Activated naive CD8-positive, alpha-beta T cell treated with anti-CD3 and anti-CD28 coated beads, Interleukin-2, amount 10 ng/mL, durations not matched to agents 7 days and 5 days (primary cell): ENCODE measurements at regions not wholly inside any gene's neighbourhood (a gene's known extent, or its start where the extent isn't known, plus 50 kb on each side); places are given as distances from the start of the nearest gene placed in this dataset.

Experiments
- ATAC-seq: fragments of 150-1000 bp; cut with Tn5 transposase; one replicate; pipeline ENCODE4 v1.10.0; 2021; ENCODE audit warnings: low read depth, moderate library complexity
- POLR2A ChIA-PET: fragments of 350-600 bp; sonication (Branson Sonifier 250); formaldehyde crosslinking; loops from one replicate; lab custom pipeline; 2021; ENCODE audit warnings: antibody characterized with exemption; lab: Charles Lee
- DNase-seq: peaks from one replicate; pipeline ENCODE4 v3.0.0; 2021
- H3K27ac Mint-ChIP-seq: one replicate; pipeline ENCODE4 v1.8.0; 2022; ENCODE audit warnings: mild to moderate bottlenecking, mixed read lengths
- H3K27me3 Mint-ChIP-seq: one replicate; pipeline ENCODE4 v1.8.0; 2022; ENCODE audit warnings: mild to moderate bottlenecking, moderate library complexity, mixed read lengths
- H3K36me3 Mint-ChIP-seq: one replicate; pipeline ENCODE4 v1.8.0; 2021; ENCODE audit warnings: mild to moderate bottlenecking, mixed read lengths
- H3K4me1 Mint-ChIP-seq: one replicate; pipeline ENCODE4 v1.8.0; 2021; ENCODE audit warnings: mixed read lengths
- H3K4me3 Mint-ChIP-seq: one replicate; pipeline ENCODE4 v1.8.0; 2022; ENCODE audit warnings: mild to moderate bottlenecking, moderate library complexity, mixed read lengths
- H3K9me3 Mint-ChIP-seq: one replicate; pipeline ENCODE4 v1.8.0; 2021; ENCODE audit warnings: mixed read lengths

DNA sequence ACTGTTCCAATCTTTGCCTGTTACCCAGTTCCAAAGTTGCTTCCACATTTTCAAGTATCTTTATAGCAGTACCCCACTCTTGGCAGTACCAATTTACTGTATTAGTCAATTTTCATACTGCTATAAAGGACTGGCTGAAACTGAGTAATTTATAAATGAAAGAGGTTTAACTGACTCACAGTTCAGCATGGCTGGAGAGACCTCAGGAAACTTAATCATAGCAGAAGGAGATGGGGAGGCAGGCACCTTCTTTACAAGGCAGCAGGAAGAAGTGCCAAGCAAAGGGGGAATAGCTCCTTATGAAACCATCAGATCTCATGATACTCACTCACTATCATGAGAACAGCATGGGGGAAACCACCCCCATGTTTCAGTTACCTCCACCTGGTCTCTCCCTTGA lies 215.0 kb downstream of the SNAPC1 start:
- no peak overlapping the region for H3K4me3 Mint-ChIP-seq
- no peaks in the 10 kb centered on the region for H3K36me3 Mint-ChIP-seq
- no peaks in the 10 kb centered on the region for H3K9me3 Mint-ChIP-seq
- H3K27me3 Mint-ChIP-seq = peaks cover 6% of the 10 kb centered on the region
- POLR2A ChIA-PET = no interaction called here
- H3K27ac Mint-ChIP-seq = no peak overlapping the region
- H3K4me1 Mint-ChIP-seq = no peaks in the 10 kb centered on the region
- DNase-seq = no peak
- no peak for ATAC-seq

- ATAC-seq = no peak
- no peaks in the 10 kb centered on the region for H3K27me3 Mint-ChIP-seq
- H3K27ac Mint-ChIP-seq = no peak overlapping the region
- H3K36me3 Mint-ChIP-seq = no peaks in the 10 kb centered on the region
- POLR2A ChIA-PET = no interaction called here
- H3K4me3 Mint-ChIP-seq = no peak overlapping the region
- no peak for DNase-seq
- H3K9me3 Mint-ChIP-seq = no peaks in the 10 kb centered on the region
- no peaks in the 10 kb centered on the region for H3K4me1 Mint-ChIP-seq
Measured at GRCh38 chr14:61988240-61988639, 226.0 kb downstream of the SNAPC1 start.

- peaks cover 2% of the 10 kb centered on the region for H3K27me3 Mint-ChIP-seq
- H3K36me3 Mint-ChIP-seq = no peaks in the 10 kb centered on the region
- no peaks in the 10 kb centered on the region for H3K9me3 Mint-ChIP-seq
- no peaks in the 10 kb centered on the region for H3K4me1 Mint-ChIP-seq
- ATAC-seq (no peak), DNase-seq (no peak)
- H3K4me3 Mint-ChIP-seq = no peak overlapping the region
- POLR2A ChIA-PET = no interaction called here
- no peak overlapping the region for H3K27ac Mint-ChIP-seq
Measured at GRCh38 chr14:61992139-61992538, 229.9 kb downstream of the SNAPC1 start.

DNA sequence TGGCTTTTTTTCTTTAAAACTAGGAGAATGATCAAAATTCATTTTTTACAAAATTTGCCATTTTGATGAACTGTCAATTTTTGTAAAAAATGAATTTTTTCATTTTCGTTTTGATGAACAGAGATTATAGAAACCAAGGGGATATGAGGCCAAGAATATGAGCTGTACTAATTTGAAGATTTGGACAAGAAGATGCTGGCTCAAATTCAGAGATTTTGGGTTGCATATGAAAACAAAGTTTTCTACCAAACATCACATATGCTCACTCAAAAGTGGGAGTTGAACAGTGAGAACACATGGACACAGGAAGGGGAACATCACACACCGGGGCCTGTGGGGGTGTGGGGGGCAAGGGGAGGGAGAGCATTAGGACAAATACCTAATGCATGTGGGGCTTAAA lies 230.7 kb downstream of the SNAPC1 start:
- Mint-ChIP-seq H3K9me3 (no peaks in the 10 kb centered on the region), H3K4me3 (no peak overlapping the region), H3K4me1 (no peaks in the 10 kb centered on the region), H3K36me3 (no peaks in the 10 kb centered on the region), H3K27me3 (peaks cover 2% of the 10 kb centered on the region), H3K27ac (no peak overlapping the region)
- ATAC-seq (no peak), DNase-seq (no peak)
- POLR2A ChIA-PET = no interaction called here

DNA sequence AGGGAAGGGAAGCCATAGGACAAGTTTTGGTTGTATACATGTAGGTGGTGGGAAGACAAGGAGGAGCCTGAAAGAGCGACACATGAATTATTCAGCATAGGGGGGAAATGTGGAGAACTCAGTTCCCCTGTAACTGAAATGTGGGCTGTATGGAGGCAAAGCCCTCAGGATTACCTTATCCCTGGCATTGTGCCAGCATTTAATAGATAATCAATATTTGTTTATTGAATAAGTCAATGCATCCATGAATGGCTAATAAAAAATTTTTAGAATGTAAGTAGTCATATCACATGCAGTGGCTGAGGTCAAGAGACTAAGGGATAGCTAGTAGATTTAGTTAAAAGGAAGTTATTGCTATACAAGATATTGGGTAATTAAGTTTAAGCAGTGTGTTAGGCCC lies 232.4 kb downstream of the SNAPC1 start:
- no peak for ATAC-seq
- no peak for DNase-seq
- Mint-ChIP-seq H3K27ac (no peak overlapping the region), H3K9me3 (no peaks in the 10 kb centered on the region), H3K27me3 (peaks cover 11% of the 10 kb centered on the region), H3K4me3 (no peak overlapping the region), H3K4me1 (no peaks in the 10 kb centered on the region), H3K36me3 (no peaks in the 10 kb centered on the region)
- POLR2A ChIA-PET = no interaction called here

DNA sequence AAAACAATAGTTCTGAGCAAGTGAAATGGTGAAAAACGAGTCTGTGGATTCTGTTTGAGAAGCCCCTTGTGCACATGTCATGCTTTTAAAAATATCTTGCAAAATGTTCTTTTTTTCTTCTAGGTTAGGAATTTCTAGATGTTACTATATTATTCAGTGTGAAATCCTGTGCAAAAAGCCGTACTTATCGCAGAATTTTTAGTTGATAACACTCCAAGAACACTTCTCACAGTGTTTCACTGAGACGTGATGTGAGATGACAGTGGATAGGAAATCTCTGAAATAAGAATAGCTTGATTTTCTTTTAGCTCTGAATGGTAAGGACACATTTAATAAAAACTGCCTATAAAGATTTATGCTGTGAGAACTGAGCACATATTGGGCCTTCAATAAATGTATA lies 234.5 kb downstream of the SNAPC1 start:
- H3K27me3 Mint-ChIP-seq = peaks cover 11% of the 10 kb centered on the region
- H3K9me3 Mint-ChIP-seq = no peaks in the 10 kb centered on the region
- DNase-seq (no peak), ATAC-seq (no peak)
- no peaks in the 10 kb centered on the region for H3K4me1 Mint-ChIP-seq
- H3K4me3 Mint-ChIP-seq = no peak overlapping the region
- POLR2A ChIA-PET = no interaction called here
- no peak overlapping the region for H3K27ac Mint-ChIP-seq
- H3K36me3 Mint-ChIP-seq = no peaks in the 10 kb centered on the region

DNA sequence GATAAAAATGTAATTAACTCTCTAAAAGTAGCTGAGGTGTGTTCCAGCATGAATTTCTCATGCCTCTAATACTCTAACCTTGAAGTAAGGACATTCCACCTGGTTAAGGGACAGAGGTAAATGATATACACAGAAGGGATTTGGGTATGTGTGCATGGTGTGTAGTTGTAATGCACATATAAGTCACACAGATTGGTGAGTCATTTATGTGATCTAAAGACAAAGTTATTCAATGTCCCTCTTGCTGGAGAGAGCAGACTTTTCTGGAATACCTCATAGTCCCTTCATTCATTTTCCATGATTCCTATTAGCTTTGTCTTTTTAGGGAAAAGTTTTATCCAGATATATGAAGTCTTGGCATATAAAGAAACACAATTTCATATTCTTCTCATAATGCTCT lies 234.9 kb downstream of the SNAPC1 start:
- H3K4me1 Mint-ChIP-seq = no peaks in the 10 kb centered on the region
- peaks cover 2% of the 10 kb centered on the region for H3K9me3 Mint-ChIP-seq
- peaks cover 11% of the 10 kb centered on the region for H3K27me3 Mint-ChIP-seq
- POLR2A ChIA-PET = no interaction called here
- H3K4me3 Mint-ChIP-seq = no peak overlapping the region
- ATAC-seq (no peak), DNase-seq (no peak)
- H3K27ac Mint-ChIP-seq = no peak overlapping the region
- H3K36me3 Mint-ChIP-seq = no peaks in the 10 kb centered on the region

GRCh38 chr14:62001963-62002362 lies 239.7 kb downstream of the SNAPC1 start:
- POLR2A ChIA-PET = no interaction called here
- no peaks in the 10 kb centered on the region for H3K4me1 Mint-ChIP-seq
- ATAC-seq (no peak), DNase-seq (no peak)
- peaks cover 9% of the 10 kb centered on the region for H3K27me3 Mint-ChIP-seq
- H3K4me3 Mint-ChIP-seq = no peak overlapping the region
- H3K27ac Mint-ChIP-seq = no peak overlapping the region
- H3K9me3 Mint-ChIP-seq = peaks cover 3% of the 10 kb centered on the region
- H3K36me3 Mint-ChIP-seq = no peaks in the 10 kb centered on the region

DNA sequence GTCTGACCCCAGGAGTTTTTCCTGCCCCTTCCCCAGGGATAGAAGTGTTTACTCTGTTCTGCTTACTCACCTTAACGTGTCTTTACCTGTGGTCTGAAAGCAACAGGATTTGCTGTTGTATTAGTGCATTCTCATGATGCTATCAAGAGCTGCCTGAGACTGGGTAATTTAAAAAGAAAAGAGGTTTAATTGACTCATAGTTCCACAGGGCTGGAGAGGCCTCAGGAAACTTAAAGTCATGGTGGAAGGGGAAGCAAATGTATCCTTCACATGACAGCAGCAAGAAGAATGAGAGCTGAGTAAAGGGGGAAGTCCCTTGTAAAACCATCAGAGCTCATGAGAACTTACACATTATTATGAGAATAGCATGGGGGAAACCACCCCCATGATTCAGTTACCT lies 240.4 kb downstream of the SNAPC1 start:
- Mint-ChIP-seq H3K27ac (no peak overlapping the region), H3K4me1 (no peaks in the 10 kb centered on the region), H3K36me3 (no peaks in the 10 kb centered on the region), H3K27me3 (peaks cover 9% of the 10 kb centered on the region), H3K4me3 (no peak overlapping the region), H3K9me3 (peaks cover 3% of the 10 kb centered on the region)
- DNase-seq = no peak
- no peak for ATAC-seq
- POLR2A ChIA-PET = no interaction called here

- H3K36me3 Mint-ChIP-seq = no peaks in the 10 kb centered on the region
- no peaks in the 10 kb centered on the region for H3K4me1 Mint-ChIP-seq
- no peak overlapping the region for H3K27ac Mint-ChIP-seq
- POLR2A ChIA-PET = no interaction called here
- H3K4me3 Mint-ChIP-seq = no peak overlapping the region
- peaks cover 3% of the 10 kb centered on the region for H3K9me3 Mint-ChIP-seq
- H3K27me3 Mint-ChIP-seq = peaks cover 11% of the 10 kb centered on the region
- no peak for ATAC-seq
- DNase-seq = no peak
Measured at GRCh38 chr14:62003701-62004100, 241.5 kb downstream of the SNAPC1 start.

- DNase-seq (no peak), ATAC-seq (no peak)
- peaks cover 5% of the 10 kb centered on the region for H3K27me3 Mint-ChIP-seq
- POLR2A ChIA-PET = no interaction called here
- no peak overlapping the region for H3K27ac Mint-ChIP-seq
- no peaks in the 10 kb centered on the region for H3K36me3 Mint-ChIP-seq
- no peaks in the 10 kb centered on the region for H3K4me1 Mint-ChIP-seq
- no peak overlapping the region for H3K4me3 Mint-ChIP-seq
- peaks cover 3% of the 10 kb centered on the region for H3K9me3 Mint-ChIP-seq
Measured at GRCh38 chr14:62006116-62006731, 244.0 kb downstream of the SNAPC1 start.

DNA sequence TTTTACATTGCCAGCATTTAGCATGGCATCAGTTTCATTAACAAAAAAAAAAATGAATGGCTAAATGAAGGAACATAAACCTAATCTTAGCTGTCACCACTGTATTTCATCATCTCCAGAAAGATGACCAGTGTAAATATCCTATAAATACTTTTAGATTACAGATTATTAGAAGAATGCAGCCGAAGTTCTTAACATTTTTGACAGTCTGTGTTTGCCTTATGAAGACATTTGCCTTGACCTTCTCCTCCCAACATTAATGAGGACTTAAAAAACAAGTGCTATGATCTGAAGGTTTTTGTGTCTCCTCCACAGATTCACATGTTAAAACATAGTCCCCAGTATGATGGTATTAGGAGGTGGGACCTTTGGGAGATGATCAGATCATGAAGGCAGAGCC lies 253.0 kb downstream of the SNAPC1 start:
- H3K27ac Mint-ChIP-seq = no peak overlapping the region
- no peaks in the 10 kb centered on the region for H3K36me3 Mint-ChIP-seq
- ATAC-seq = no peak
- POLR2A ChIA-PET = no interaction called here
- no peaks in the 10 kb centered on the region for H3K9me3 Mint-ChIP-seq
- no peak overlapping the region for H3K4me3 Mint-ChIP-seq
- H3K27me3 Mint-ChIP-seq = peaks cover 9% of the 10 kb centered on the region
- no peak for DNase-seq
- H3K4me1 Mint-ChIP-seq = no peaks in the 10 kb centered on the region

GRCh38 chr14:62015945-62016344 lies 253.7 kb downstream of the SNAPC1 start:
- H3K36me3 Mint-ChIP-seq = no peaks in the 10 kb centered on the region
- H3K4me3 Mint-ChIP-seq = no peak overlapping the region
- ATAC-seq = no peak

GRCh38 chr14:62017651-62018230 lies 255.5 kb downstream of the SNAPC1 start:
- no peaks in the 10 kb centered on the region for H3K4me1 Mint-ChIP-seq
- H3K4me3 Mint-ChIP-seq = no peak overlapping the region
- POLR2A ChIA-PET = no interaction called here
- no peak overlapping the region for H3K27ac Mint-ChIP-seq
- H3K36me3 Mint-ChIP-seq = no peaks in the 10 kb centered on the region
- peaks cover 11% of the 10 kb centered on the region for H3K27me3 Mint-ChIP-seq
- H3K9me3 Mint-ChIP-seq = no peaks in the 10 kb centered on the region
- DNase-seq (no peak), ATAC-seq (no peak)

More at GRCh38 chr14:62015945-62016344, 253.7 kb downstream of the SNAPC1 start:
- Mint-ChIP-seq H3K9me3 (no peaks in the 10 kb centered on the region), H3K27ac (no peak overlapping the region), H3K4me1 (no peaks in the 10 kb centered on the region), H3K27me3 (peaks cover 12% of the 10 kb centered on the region)
- POLR2A ChIA-PET = no interaction called here
- DNase-seq = no peak
